Suprapubic skin (tissue), 4 donors: ENCODE measurements at regions not wholly inside any gene's neighbourhood (a gene's known extent, or its start where the extent isn't known, plus 50 kb on each side); places are given as distances from the start of the nearest gene placed in this dataset.

Experiments
- DNase-seq, 2 donors: peaks; one replicate each; pipeline ENCODE4 v3.0.0-alpha.2; 2019; ENCODE audit warnings: low spot score in 2 of 2
- H3K27ac ChIP-seq: fragments of 200-600 bp; sonication (generic); one replicate; pipeline ENCODE4 v1.5.1; 2019
- H3K27me3 ChIP-seq: fragments of 200-600 bp; sonication (generic); one replicate; pipeline ENCODE4 v1.5.1; 2019
- H3K36me3 ChIP-seq: fragments of 200-600 bp; sonication (generic); one replicate; pipeline ENCODE4 v1.5.1; 2019
- H3K4me1 ChIP-seq: fragments of 200-600 bp; sonication (generic); one replicate; pipeline ENCODE4 v1.5.1; 2019
- H3K4me3 ChIP-seq: fragments of 200-600 bp; sonication (generic); one replicate; pipeline ENCODE4 v1.5.1; 2019; ENCODE audit warnings: mild to moderate bottlenecking
- H3K9me3 ChIP-seq: fragments of 200-600 bp; sonication (generic); one replicate; pipeline ENCODE4 v1.5.1; 2019
- CTCF ChIP-seq, 2 donors: fragments of 200-600 bp in 1 of 2; fragments of 450-650 bp in 1 of 2; sonication (generic) in 1 of 2; IDR thresholded peaks; one replicate each; pipeline ENCODE4 v1.5.1; 2016 to 2019; ENCODE audit warnings: antibody characterized with exemption in 2 of 2, mild to moderate bottlenecking in 1 of 2, moderate library complexity in 1 of 2
- EP300 ChIP-seq: sonication (generic); formaldehyde crosslinking; IDR thresholded peaks from one replicate; pipeline ENCODE4 v1.6.1; 2017; ENCODE audit warnings: antibody characterized with exemption
- POLR2A ChIP-seq, 2 donors: fragments of 450-650 bp; IDR thresholded peaks; one replicate each; pipeline ENCODE4 v1.6.1; 2017; ENCODE audit warnings: antibody characterized with exemption in 2 of 2, mild to moderate bottlenecking in 2 of 2, moderate library complexity in 2 of 2
- POLR2AphosphoS5 ChIP-seq, 3 donors: sonication (generic); formaldehyde crosslinking; IDR thresholded peaks; one replicate each; pipeline ENCODE4 v1.6.1; 2017; ENCODE audit warnings: antibody characterized with exemption in 3 of 3
- WGBS: methylation state at CpG from one replicate; pipeline ENCODE4 v1.1.5; 2018; 5-methylcytosine and 5-hydroxymethylcytosine counted together

- H3K4me1 ChIP-seq: no peaks in the 10 kb centered on the region
- DNase-seq: no peak
- WGBS: 66% methylated on average over 3 of the region's 3 CpGs
Observed at GRCh38 chr12:127941332-127941731, 325.6 kb upstream of the TMEM132C start.

GRCh38 chr12:127942981-127943380, 324.0 kb upstream of the TMEM132C start:
- TF ChIP-seq POLR2A (IDR thresholded peaks at IDR 0.05) (no peak), EP300 (no peak), CTCF (IDR thresholded peaks at IDR 0.05) (no peak), POLR2AphosphoS5 (IDR thresholded peaks at IDR 0.05) (no peak)
- Histone ChIP-seq H3K27me3 (no peaks in the 10 kb centered on the region), H3K36me3 (no peaks in the 10 kb centered on the region), H3K27ac (no peak overlapping the region), H3K9me3 (no peaks in the 10 kb centered on the region), H3K4me3 (no peak overlapping the region), H3K4me1 (no peaks in the 10 kb centered on the region)
- WGBS: 60% methylated on average over 3 of the region's 3 CpGs
- no peak for DNase-seq

More at GRCh38 chr12:127941332-127941731, 325.6 kb upstream of the TMEM132C start:
- TF ChIP-seq POLR2A (IDR thresholded peaks at IDR 0.05) (no peak), POLR2AphosphoS5 (IDR thresholded peaks at IDR 0.05) (no peak)
- H3K27me3 ChIP-seq: no peaks in the 10 kb centered on the region
- H3K9me3 ChIP-seq: no peaks in the 10 kb centered on the region
- no peak overlapping the region for H3K27ac ChIP-seq
- no peak overlapping the region for H3K4me3 ChIP-seq
- H3K36me3 ChIP-seq: no peaks in the 10 kb centered on the region

GRCh38 chr12:127943481-127944210, 323.3 kb upstream of the TMEM132C start:
- TF ChIP-seq POLR2AphosphoS5 (IDR thresholded peaks at IDR 0.05) (no peak), CTCF (IDR thresholded peaks at IDR 0.05) (no peak), POLR2A (IDR thresholded peaks at IDR 0.05) (no peak), EP300 (no peak)
- WGBS: 62% methylated on average over 10 of the region's 10 CpGs
- no peak overlapping the region for H3K27ac ChIP-seq

GRCh38 chr12:127944211-127944899, 322.6 kb upstream of the TMEM132C start:
- no peaks in the 10 kb centered on the region for H3K9me3 ChIP-seq
- no peak for DNase-seq
- H3K4me3 ChIP-seq: no peak overlapping the region
- no peak overlapping the region for H3K27ac ChIP-seq
- H3K4me1 ChIP-seq: no peaks in the 10 kb centered on the region
- TF ChIP-seq CTCF (IDR thresholded peaks at IDR 0.05): no peak
- no peak for TF ChIP-seq EP300
- TF ChIP-seq POLR2AphosphoS5 (IDR thresholded peaks at IDR 0.05): no peak
- no peak for TF ChIP-seq POLR2A (IDR thresholded peaks at IDR 0.05)
- 90% methylated on average over 9 of the region's 9 CpGs for WGBS
- no peaks in the 10 kb centered on the region for H3K36me3 ChIP-seq
- H3K27me3 ChIP-seq: no peaks in the 10 kb centered on the region

More at GRCh38 chr12:127943481-127944210, 323.3 kb upstream of the TMEM132C start:
- Histone ChIP-seq H3K4me3 (no peak overlapping the region), H3K9me3 (no peaks in the 10 kb centered on the region), H3K4me1 (no peaks in the 10 kb centered on the region), H3K27me3 (no peaks in the 10 kb centered on the region), H3K36me3 (no peaks in the 10 kb centered on the region)
- DNase-seq: no peak

GRCh38 chr12:127957001-127957660, 309.8 kb upstream of the TMEM132C start:
- DNase-seq: no peak
- TF ChIP-seq EP300 (no peak), CTCF (IDR thresholded peaks at IDR 0.05) (no peak), POLR2A (IDR thresholded peaks at IDR 0.05) (no peak), POLR2AphosphoS5 (IDR thresholded peaks at IDR 0.05) (no peak)
- no peaks in the 10 kb centered on the region for H3K36me3 ChIP-seq
- H3K27me3 ChIP-seq: no peaks in the 10 kb centered on the region
- 75% methylated on average over 5 of the region's 5 CpGs for WGBS
- H3K27ac ChIP-seq: no peak overlapping the region
- H3K4me1 ChIP-seq: no peaks in the 10 kb centered on the region
- no peak overlapping the region for H3K4me3 ChIP-seq
- H3K9me3 ChIP-seq: no peaks in the 10 kb centered on the region
